HepG2 (cell line): ENCODE measurements at regions not wholly inside any gene's neighbourhood (a gene's known extent, or its start where the extent isn't known, plus 50 kb on each side); places are given as distances from the start of the nearest gene placed in this dataset.

ENCODE experiments used
- ATAC-seq: fragments of 200-7000 bp; cut with Tn5 transposase; 3 replicates; pipeline ENCODE4 v1.9.1; 2020; ENCODE audit warnings: mild to moderate bottlenecking, moderate library complexity
- BruUV-seq: library from RNA; stranded (reverse); fragments of 400-500 nt; replicated peaks from 2 replicates; lab custom pipeline; 2021; lab: Mats Ljungman, UMichigan
- CTCF ChIA-PET: fragments of 300-600 bp; formaldehyde crosslinking; extraction: SDS; loops from one replicate; lab custom pipeline; 2021; ENCODE audit warnings: low total read pairs, inconsistent platforms, low intra/inter-chr PET ratio; lab: Yijun Ruan, JAX
- POLR2A ChIA-PET: fragments of 350-600 bp; sonication (Branson Sonifier 250); formaldehyde crosslinking; loops from one replicate; lab custom pipeline; 2020; ENCODE audit warnings: antibody characterized with exemption, inconsistent platforms; lab: Yijun Ruan, JAX
- DNase-seq: peaks from one replicate; pipeline ENCODE4 v3.0.0-alpha.2; 2015; ENCODE audit warnings: low spot score
- FAIRE-seq: peaks from 3 replicates; lab custom pipeline; 2011; peaks lifted over from hg19 to GRCh38; lab: Jason Lieb, UNC
- H2AFZ ChIP-seq: one replicate; pipeline ENCODE4 v1.6.1; 2011; ENCODE audit warnings: low read length, inconsistent platforms
- H3K27ac ChIP-seq: fragments of 300-600 bp; 3 replicates; pipeline ENCODE4 v1.8.0; 2011; ENCODE audit warnings: mixed run types, mild to moderate bottlenecking, mixed read lengths, low read length, inconsistent platforms; ENCODE audit not compliant: insufficient read depth; ENCODE audit errors: extremely low read length
- H3K27me3 ChIP-seq, 2 experiments: fragments of 200-600 bp in 1 of 2; 2 replicates in 1 of 2; 3 replicates in 1 of 2; pipeline versions ENCODE4 v1.6.0 to v1.8.0; 2011; ENCODE audit warnings: low read length in 2 of 2, mild to moderate bottlenecking in 2 of 2, moderate library complexity in 2 of 2, inconsistent platforms in 1 of 2; ENCODE audit not compliant: insufficient read depth in 2 of 2, control insufficient read depth in 1 of 2
- H3K36me3 ChIP-seq, 2 experiments: fragments of 200-600 bp in 1 of 2; replicated peaks in 1 of 2; 2 replicates in 1 of 2; 3 replicates in 1 of 2; pipeline versions ENCODE4 v1.5.1 to v1.8.0; 2011; ENCODE audit warnings: low read length in 2 of 2, inconsistent platforms in 1 of 2; ENCODE audit not compliant: insufficient read depth in 2 of 2, control insufficient read depth in 1 of 2
- H3K4me1 ChIP-seq: 2 replicates; pipeline ENCODE4 v1.5.1; 2012; ENCODE audit warnings: low read length, inconsistent platforms; ENCODE audit not compliant: insufficient read depth
- H3K4me2 ChIP-seq: 2 replicates; pipeline ENCODE4 v1.6.0; 2011; ENCODE audit warnings: low read depth, low read length, inconsistent platforms
- H3K4me3 ChIP-seq, 3 experiments: fragments of 200-600 bp in 1 of 3; sonication (generic), shearing (Covaris generic) in 1 of 3; replicated peaks in 1 of 3; 2 replicates each; pipeline ENCODE4 v1.5.1; 2011 to 2016; ENCODE audit warnings: low read length in 3 of 3, inconsistent platforms in 2 of 3, low read depth in 2 of 3, mild to moderate bottlenecking in 2 of 3, control low read depth in 1 of 3, mixed read lengths in 1 of 3; ENCODE audit not compliant: insufficient read depth in 1 of 3
- H3K79me2 ChIP-seq: one replicate; pipeline ENCODE4 v1.6.1; 2011; ENCODE audit warnings: low read length, inconsistent platforms; ENCODE audit not compliant: insufficient read depth
- H3K9ac ChIP-seq: 2 replicates; pipeline ENCODE4 v1.6.0; 2011; ENCODE audit warnings: mild to moderate bottlenecking, low read depth, low read length, inconsistent platforms; ENCODE audit not compliant: insufficient read depth
- H3K9me3 ChIP-seq: 2 replicates; pipeline ENCODE4 v1.5.1; 2012; ENCODE audit warnings: mild to moderate bottlenecking, low read length
- H4K20me1 ChIP-seq: 2 replicates; pipeline ENCODE4 v1.6.0; 2011; ENCODE audit warnings: inconsistent platforms, mild to moderate bottlenecking, low read length, moderate library complexity; ENCODE audit not compliant: insufficient read depth
- EEA1 ChIP-seq: sonication (generic); formaldehyde crosslinking; IDR thresholded peaks from 2 replicates; pipeline ENCODE4 v1.5.1; 2020; ENCODE audit warnings: mild to moderate bottlenecking, missing genetic modification reagents, borderline replicate concordance
- EZH2 ChIP-seq: conservative IDR thresholded peaks from 2 replicates; pipeline ENCODE4 v1.6.1; 2012; ENCODE audit warnings: mild to moderate bottlenecking, low read depth, low read length, moderate library complexity
- GTF2F1 ChIP-seq: fragments of 150-350 bp; IDR thresholded peaks from 2 replicates; pipeline ENCODE4 v1.6.1; 2014; ENCODE audit warnings: low read length
- KLF12 ChIP-seq: sonication (generic); formaldehyde crosslinking; IDR thresholded peaks from 2 replicates; pipeline ENCODE4 v1.4.0; 2020; ENCODE audit warnings: missing genetic modification reagents, borderline replicate concordance
- KLF15 ChIP-seq: sonication (generic); formaldehyde crosslinking; IDR thresholded peaks from 2 replicates; pipeline ENCODE4 v1.8.1; 2023; ENCODE audit warnings: borderline replicate concordance, mild to moderate bottlenecking, inconsistent platforms, missing genetic modification reagents, mixed read lengths
- MED1 ChIP-seq: sonication (generic); formaldehyde crosslinking; IDR thresholded peaks from 2 replicates; pipeline ENCODE4 v1.4.0; 2020; ENCODE audit warnings: missing genetic modification reagents
- MTERF4 ChIP-seq: sonication (generic); formaldehyde crosslinking; IDR thresholded peaks from 2 replicates; pipeline ENCODE4 v1.8.0; 2023; ENCODE audit warnings: mild to moderate bottlenecking, missing genetic modification reagents
- NFE2 ChIP-seq: sonication (generic); formaldehyde crosslinking; IDR thresholded peaks from 2 replicates; pipeline ENCODE4 v1.4.0; 2020; ENCODE audit warnings: missing genetic modification reagents
- PHF21A ChIP-seq: sonication (generic); formaldehyde crosslinking; IDR thresholded peaks from 2 replicates; pipeline ENCODE4 v1.5.0; 2020; ENCODE audit warnings: mild to moderate bottlenecking, missing genetic modification reagents
- ZBED4 ChIP-seq: sonication (generic); formaldehyde crosslinking; IDR thresholded peaks from 2 replicates; pipeline ENCODE4 v1.4.0; 2020; ENCODE audit warnings: missing genetic modification reagents, borderline replicate concordance
- ZFP82 ChIP-seq: sonication (generic); formaldehyde crosslinking; IDR thresholded peaks from 2 replicates; pipeline ENCODE4 v1.5.1; 2020; ENCODE audit warnings: mild to moderate bottlenecking, missing genetic modification reagents, borderline replicate concordance
- ZNF652 ChIP-seq: IDR thresholded peaks from 2 replicates; pipeline ENCODE4 v1.6.1; 2016; ENCODE audit warnings: low read depth, borderline replicate concordance
- ZNF83 ChIP-seq: sonication (generic); formaldehyde crosslinking; IDR thresholded peaks from 2 replicates; pipeline ENCODE4 v1.4.0; 2020; ENCODE audit warnings: missing genetic modification reagents, mild to moderate bottlenecking, borderline replicate concordance
- WGBS: methylation state at CpG from one replicate; pipeline ENCODE4 v1.1.6; 2017; ENCODE audit warnings: low lambda C conversion rate; 5-methylcytosine and 5-hydroxymethylcytosine counted together
- in situ Hi-C: cut with HindIII; loops from 2 replicates; pipeline ENCODE4 v1.10.0; 2017; ENCODE audit warnings: low pct_unique_long_range_greater_than_20kb; ENCODE audit not compliant: extremely low pct_ligation_motif_present
- intact Hi-C: fragments of 100-400 bp; cut with micrococcal nuclease; formaldehyde crosslinking; loops from one replicate; pipeline ENCODE4 v1.10.0; 2022; ENCODE audit not compliant: unreplicated experiment
- TF ChIP-seq, protein P1 (sequence below): sonication (generic); formaldehyde crosslinking; conservative IDR thresholded peaks from 2 replicates; pipeline ENCODE4 v1.4.0; 2020; ENCODE audit warnings: missing genetic modification reagents
- TF ChIP-seq, protein P2 (sequence below): IDR thresholded peaks from 2 replicates; pipeline ENCODE4 v1.6.1; 2016; ENCODE audit warnings: low read depth, control low read depth

- intact Hi-C loops (no loop called here), in situ Hi-C loops (no loop called here)
- ChIA-PET POLR2A (no interaction called here), CTCF (no interaction called here)
- no peaks in the 10 kb centered on the region for H3K4me1 ChIP-seq
- H3K27me3 ChIP-seq: no peaks in the 10 kb centered on the region
- no peak overlapping the region for H3K4me2 ChIP-seq
- TF ChIP-seq, protein P1, sequence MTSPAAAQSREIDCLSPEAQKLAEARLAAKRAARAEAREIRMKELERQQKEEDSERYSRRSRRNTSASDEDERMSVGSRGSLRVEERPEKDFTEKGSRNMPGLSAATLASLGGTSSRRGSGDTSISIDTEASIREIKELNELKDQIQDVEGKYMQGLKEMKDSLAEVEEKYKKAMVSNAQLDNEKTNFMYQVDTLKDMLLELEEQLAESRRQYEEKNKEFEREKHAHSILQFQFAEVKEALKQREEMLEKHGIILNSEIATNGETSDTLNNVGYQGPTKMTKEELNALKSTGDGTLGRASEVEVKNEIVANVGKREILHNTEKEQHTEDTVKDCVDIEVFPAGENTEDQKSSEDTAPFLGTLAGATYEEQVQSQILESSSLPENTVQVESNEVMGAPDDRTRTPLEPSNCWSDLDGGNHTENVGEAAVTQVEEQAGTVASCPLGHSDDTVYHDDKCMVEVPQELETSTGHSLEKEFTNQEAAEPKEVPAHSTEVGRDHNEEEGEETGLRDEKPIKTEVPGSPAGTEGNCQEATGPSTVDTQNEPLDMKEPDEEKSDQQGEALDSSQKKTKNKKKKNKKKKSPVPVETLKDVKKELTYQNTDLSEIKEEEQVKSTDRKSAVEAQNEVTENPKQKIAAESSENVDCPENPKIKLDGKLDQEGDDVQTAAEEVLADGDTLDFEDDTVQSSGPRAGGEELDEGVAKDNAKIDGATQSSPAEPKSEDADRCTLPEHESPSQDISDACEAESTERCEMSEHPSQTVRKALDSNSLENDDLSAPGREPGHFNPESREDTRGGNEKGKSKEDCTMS (CRISPR knock-in tag): no peak
- TF ChIP-seq PHF21A (CRISPR knock-in tag) (no peak), EEA1 (CRISPR knock-in tag) (no peak), MED1 (CRISPR knock-in tag) (no peak), ZNF652 (CRISPR knock-in tag) (no peak), GTF2F1 (no peak), ZNF83 (no peak), MTERF4 (CRISPR knock-in tag) (no peak), ZFP82 (CRISPR knock-in tag) (no peak), EZH2 (no peak), KLF15 (CRISPR knock-in tag) (no peak), NFE2 (CRISPR knock-in tag) (no peak), KLF12 (CRISPR knock-in tag) (no peak), ZBED4 (CRISPR knock-in tag) (no peak)
- TF ChIP-seq, protein P2, sequence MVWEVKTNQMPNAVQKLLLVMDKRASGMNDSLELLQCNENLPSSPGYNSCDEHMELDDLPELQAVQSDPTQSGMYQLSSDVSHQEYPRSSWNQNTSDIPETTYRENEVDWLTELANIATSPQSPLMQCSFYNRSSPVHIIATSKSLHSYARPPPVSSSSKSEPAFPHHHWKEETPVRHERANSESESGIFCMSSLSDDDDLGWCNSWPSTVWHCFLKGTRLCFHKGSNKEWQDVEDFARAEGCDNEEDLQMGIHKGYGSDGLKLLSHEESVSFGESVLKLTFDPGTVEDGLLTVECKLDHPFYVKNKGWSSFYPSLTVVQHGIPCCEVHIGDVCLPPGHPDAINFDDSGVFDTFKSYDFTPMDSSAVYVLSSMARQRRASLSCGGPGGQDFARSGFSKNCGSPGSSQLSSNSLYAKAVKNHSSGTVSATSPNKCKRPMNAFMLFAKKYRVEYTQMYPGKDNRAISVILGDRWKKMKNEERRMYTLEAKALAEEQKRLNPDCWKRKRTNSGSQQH (CRISPR knock-in tag): no peak
- DNase-seq (no peak), ATAC-seq (no peak), FAIRE-seq (no peak)
- H3K36me3 ChIP-seq: no peaks in the 10 kb centered on the region
- BruUV-seq: no TSS peak
- no peaks in the 10 kb centered on the region for H3K9me3 ChIP-seq
- H3K4me3 ChIP-seq: no peak overlapping the region
- H4K20me1 ChIP-seq: no peaks in the 10 kb centered on the region
- no peaks in the 10 kb centered on the region for H3K79me2 ChIP-seq
- H3K9ac ChIP-seq: no peak overlapping the region
- WGBS: 44% methylated on average over 2 of the region's 2 CpGs
- H2AFZ ChIP-seq: no peak overlapping the region
- no peak overlapping the region for H3K27ac ChIP-seq
Measured at GRCh38 chr9:120307599-120307998, 272.4 kb downstream of the CDK5RAP2 start.
